ENCODE measurements at regions not wholly inside any gene's neighbourhood (a gene's known extent, or its start where the extent isn't known, plus 50 kb on each side); places are given as distances from the start of the nearest gene placed in this dataset.

DNA sequence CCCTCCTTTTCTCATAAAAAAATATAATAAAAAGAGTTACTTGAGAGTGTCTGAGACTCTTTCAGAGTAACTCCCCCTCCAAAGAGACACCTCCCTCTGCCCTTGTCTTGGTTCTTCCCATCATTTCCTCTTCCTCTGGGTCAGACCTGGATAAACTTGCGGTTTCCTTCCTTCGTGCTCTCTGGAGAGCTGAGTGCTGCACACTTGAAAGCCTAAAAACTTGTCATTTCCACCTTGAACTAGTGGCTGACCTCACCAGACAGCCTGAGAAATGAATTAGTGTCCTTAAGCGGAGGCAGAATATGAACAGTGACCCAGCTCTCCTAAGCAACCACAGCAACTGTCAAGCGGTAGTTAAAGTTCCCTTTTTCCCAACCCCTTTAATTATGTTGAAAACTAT lies 88.4 kb upstream of the PROX1 start:
- no peak for DNase-seq

DNA sequence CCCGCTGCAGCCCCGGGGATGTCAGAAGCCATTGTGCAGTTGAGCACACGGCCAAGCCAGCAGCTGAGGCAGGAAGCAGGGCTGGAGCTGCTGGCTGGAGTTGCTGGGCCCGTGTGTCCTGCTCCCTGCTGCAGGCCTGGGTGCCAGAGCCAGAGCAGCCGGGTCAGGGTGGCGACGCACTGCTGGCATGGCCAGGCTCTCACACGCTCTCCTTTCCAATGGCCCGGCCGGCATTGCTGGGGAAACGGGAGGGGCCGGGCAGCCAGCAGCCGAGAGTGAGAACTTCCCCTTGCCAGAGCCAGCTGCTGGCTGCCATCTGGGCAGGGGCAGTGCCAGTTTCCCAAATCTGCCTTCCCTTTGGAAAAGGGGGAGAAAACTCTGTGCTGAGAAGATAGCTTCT lies 82.4 kb upstream of the PROX1 start:
- DNase-seq = no peak

- no peak for DNase-seq
Measured at GRCh38 chr1:213908521-213908920, 79.3 kb upstream of the PROX1 start.

GRCh38 chr1:213914392-213914791 lies 73.4 kb upstream of the PROX1 start:
- DNase-seq = peak; percentile 49

DNA sequence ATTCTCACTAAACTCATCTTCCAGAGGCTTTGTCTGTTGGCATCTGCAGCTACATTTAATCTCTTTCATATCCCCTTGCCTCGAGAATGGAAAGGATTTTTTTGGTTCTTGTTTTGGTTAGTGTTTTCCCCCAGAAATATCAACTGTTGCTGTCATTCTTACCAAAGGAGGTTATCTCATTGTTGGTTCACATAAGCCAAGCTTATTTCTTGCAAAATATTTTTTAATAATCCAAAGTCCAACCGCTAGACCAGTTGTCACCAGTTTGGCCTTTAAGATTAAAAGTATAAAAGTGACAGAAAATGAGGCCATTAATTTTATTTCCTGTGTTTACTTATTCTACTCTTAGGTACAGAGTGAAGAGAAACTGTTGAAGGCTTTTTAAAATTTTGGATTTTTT lies 66.5 kb upstream of the PROX1 start:
- DNase-seq = no peak

DNA sequence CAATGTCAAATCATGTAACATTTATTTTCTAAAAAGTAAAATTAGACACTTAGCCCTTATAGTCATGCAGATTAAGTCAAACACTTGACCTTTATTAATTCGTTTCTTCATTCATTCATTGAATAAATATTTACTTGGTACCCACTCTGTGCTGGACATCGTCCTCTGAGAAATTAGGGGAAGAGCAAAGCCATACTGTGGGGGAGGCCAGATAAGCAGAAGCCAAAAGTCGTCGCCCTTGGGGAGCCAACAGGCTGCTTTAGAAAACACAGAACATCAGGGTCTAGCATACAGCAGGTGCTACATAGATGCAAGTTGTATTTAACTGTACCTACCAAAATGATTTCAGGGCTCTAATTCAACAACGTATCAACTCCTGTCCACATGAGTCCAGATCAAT lies 66.1 kb upstream of the PROX1 start:
- no peak for DNase-seq

- DNase-seq = no peak
Measured at GRCh38 chr1:213925531-213926182, 62.1 kb upstream of the PROX1 start.

DNA sequence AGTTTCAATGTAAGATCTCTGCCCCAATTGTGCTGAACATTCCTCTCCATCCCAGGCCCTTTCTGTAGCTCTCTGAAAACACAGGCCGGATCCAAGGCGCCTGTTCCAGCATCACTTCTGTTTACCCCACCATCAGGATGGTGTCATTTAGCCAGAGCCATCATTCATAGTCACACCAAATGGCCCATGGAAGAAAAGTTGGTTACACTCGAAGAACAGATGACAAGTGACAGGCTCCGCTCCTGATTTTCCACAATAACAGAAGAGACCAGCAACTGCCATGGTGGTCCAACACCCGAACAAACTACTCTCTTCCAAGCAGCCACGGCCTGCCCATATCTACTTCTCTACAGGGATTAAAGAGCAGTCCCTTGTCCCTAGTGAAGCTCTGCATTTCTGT lies 59.9 kb upstream of the PROX1 start:
- DNase-seq = no peak

GRCh38 chr1:213929398-213929797 lies 58.4 kb upstream of the PROX1 start:
- no peak for DNase-seq

GRCh38 chr1:213931836-213932235 lies 55.9 kb upstream of the PROX1 start:
- DNase-seq = no peak

DNA sequence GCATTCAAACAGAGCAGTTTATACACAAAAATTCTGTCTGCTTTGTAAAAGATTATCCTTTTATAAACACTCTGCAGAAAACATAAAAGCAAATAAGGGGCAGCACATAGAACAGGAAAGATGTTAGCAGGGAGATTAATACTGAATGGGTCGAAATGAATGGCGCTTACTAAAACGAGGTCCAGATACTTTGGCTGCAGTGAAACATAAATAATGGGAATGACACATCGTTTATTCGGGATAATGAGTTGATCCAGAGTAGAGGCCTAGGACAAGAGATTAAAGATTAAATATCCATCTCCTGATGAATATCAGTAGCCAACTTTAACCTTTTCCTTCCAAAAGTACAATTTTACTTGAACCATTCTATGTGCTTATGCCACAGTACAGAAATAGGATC lies 54.4 kb upstream of the PROX1 start:
- peak; percentile 76 for DNase-seq

DNA sequence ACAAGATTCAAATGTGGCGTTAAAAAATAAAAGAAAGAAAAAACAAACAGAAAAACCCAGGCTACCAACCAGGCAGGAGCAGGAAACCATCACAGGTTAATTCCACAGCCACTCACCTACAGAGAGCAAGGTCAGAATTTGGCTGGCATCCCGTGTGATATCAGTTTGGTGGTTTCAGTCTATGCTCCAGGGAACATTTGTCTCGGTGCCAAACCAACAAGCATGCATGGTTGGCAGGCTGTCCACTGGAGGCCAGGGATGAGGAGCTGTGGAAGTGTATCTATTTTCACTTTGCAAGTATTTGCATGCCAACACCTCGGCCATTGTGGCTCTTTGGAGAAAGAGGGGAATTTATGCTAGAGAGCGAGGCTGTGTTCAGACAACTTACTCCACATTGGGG lies 53.1 kb upstream of the PROX1 start:
- no peak for DNase-seq

DNA sequence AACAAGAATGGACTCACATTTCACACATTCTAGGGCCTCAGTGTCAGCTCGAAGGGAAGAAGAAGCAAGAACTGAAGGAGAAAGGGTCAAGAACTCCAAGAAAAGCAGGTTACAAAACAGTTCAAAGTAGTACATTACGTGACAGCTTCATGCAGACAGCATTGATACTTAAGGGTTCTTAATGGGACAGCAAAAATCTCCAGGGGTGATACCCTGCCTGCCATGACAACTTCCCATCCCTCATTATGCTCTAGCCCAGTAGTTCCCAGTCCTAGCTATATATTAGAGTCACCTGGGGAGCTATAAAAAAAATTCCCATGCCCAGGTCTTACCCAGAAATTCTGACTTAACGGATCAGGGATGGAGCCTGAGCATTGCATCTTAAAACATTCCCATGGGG lies 51.2 kb upstream of the PROX1 start:
- no peak for DNase-seq
